ENCODE measurements at regions not wholly inside any gene's neighbourhood (a gene's known extent, or its start where the extent isn't known, plus 50 kb on each side); places are given as distances from the start of the nearest gene placed in this dataset.

DNA sequence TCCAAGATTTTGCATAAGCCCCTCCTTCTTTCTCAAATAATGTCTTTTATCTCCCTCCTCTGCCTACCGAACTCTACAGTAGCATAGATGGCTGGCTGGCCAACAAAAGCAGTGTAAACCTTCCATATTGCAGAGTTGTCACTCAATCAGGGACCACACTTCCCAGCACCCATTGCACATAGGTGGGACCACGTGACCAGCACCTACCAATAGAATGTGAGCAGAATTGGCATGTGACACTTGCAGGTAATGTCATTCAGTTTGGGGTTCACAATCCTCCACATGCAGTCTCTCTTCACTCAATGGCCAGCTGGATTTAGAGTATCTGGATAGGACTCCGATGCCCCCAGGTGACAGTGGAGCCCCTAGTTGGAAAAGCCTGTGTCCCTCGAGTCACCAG, 190.3 kb upstream of the CRY1 start:
- DNase-seq = no peak

DNA sequence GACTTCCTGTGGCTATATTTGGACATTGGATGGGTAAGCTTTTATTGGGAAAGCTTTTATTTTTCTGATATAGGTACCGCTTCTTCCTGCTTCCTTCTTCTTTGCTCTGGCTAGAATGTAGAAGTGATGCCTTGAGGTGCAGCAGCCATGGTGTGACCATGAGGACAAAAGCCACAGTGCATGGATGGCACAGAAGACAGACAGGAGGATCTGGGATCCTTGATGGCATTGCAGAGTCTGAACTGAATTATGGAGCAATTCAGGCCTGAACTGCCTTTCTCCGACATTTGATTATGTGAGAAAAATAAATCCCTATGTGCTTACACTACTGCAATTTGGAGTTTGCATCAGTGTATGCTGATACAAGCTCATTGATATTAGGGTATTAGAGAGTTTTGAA, 191.3 kb upstream of the CRY1 start:
- no peak for DNase-seq

DNA sequence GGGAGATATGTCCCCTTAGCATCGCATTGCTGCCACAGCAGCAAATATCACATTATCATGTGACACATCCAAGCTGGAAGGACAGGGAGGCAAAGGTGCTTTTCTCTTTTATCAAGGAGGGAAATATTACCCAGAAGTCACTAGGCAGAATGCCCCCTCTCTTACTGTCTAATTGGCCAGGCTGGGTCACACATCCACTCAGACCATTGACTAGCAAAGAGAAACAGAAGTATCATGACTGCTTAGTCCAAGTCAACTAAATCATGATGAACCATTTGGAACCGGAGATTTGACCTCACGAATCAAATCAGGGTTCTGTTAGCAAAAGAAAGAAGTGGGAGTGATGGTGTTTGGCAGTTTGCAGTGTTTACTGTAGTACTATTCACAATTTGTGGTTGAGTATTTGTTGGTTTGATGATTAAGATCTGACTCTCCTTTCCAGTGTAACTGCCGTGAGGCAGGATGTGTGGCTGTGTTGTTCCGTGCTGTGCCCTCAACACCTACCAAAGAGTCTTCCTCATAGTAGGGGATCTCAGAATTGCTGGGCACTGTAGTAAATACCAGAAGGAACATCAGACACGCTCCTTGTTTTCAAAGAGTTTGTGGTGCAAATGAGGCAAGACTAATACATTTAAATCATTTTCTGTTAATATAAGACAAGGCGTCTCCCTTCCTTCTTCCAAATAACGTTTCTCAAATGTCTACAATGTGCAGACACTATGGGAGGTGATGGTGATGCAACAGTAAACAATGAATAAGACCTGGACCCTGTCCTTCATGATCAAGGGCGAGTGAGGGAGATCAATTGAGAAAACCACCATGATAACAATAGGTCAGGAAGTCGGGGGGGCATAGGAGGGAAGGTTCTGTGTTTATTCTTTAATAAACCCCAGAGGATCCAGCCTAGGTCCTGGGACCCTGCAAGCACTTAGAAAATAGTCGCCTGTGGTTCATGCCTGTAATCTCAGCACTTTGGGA, 194.4 kb upstream of the CRY1 start:
- DNase-seq = no peak

DNA sequence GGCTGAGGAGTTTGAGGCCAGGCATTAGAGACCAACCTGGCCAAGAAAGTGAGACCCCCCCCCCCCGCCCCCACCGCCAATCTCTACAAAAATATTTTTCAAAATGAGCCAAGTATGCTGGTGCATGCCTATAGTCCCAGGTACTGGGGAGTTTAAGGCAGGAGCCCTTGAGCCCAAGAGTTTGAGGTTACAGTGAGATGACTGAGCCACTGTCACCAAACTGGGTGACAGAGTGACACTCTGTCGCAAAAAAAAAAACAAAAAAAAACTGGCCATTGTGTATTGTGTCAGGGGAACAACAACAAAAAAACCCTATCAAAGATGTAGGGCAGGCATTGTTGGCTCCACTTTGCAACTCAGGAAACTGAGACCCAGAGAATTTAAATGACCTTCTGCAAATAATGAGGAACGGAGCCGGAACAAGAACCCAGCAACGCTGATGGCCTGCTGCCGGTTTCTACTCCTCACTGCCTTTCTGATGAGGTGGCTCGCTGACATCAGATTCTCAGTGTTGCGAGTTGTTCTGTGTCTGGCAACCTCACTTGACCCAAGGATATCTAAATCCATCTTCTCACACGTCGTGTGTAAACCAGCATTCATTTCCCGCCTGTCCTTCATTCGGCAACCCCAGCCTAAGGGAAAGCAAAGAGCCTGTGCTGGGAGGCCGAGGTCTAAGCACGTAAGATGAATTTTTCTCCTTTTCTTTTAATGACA, 195.2 kb upstream of the CRY1 start:
- no peak for DNase-seq

DNA sequence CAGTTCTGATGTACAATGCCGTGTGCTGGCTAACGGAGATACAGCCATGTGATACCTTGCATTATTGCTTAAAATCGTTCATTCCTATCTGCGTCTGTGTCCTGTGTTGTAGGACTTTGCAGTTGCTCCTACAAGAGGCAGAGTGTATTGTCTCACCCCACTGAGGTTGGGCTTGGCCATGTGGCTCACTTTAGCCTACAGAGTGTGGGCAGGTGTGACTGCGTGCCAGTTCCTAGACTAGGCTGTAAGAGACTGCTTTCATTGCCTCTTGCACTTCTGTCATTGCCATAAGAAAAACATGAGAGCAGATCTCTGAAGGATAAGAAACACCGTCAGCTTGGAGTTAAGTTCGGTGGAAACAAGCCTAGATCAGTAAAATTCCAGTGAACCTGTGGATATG, 197.7 kb upstream of the CRY1 start:
- no peak for DNase-seq

DNA sequence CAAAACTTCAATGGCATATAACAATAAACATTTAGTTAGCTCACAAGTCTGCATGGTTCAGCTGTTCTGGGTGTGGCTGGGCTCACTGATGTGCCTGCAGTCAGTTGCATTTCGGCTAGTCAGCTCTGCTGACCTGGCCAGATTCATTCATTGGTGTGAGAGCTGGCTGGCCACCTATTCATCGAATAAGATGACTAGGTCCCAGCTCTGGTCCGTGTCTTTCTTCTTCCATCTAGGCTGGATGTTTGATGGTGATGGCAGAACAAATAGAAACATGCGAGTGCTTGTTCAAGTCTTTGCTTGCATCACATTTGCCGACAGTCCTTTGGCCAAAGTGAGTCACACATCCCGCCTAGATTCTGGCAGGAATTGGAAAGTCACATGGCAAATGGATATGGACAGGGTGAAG, 203.3 kb upstream of the CRY1 start:
- no peak for DNase-seq

DNA sequence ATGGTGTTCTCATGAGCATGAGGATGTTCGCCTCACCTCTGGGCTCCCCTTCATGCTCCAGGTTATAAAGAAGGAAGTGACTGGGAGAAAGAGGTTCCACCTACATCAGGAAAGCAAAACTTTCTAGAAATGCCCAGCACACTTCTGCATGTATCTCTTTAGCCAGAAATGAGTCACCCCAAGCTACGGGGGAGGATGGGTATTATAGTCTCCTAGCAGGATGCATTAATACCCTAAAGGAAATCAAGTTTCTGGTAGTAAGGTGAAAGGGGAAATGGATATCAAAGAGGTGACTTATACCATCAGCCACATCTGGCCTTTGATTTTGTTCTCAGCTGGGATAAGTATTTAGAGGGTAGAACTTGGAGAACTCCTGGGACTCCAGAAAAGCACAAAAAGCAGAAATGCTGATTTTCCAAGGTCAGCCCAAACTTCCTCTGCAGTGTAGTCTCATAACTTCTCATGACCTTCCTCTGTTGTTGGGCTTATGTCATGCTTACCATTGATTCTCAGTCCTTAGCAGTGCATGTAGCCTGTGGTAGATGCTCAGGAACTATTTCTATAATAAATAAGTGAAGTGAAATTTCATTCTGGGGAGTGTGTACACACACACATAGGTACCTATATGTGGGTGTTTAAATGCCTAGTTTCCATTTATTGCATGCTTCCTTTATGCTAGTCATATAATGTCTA, 209.4 kb upstream of the CRY1 start:
- no peak for DNase-seq

DNA sequence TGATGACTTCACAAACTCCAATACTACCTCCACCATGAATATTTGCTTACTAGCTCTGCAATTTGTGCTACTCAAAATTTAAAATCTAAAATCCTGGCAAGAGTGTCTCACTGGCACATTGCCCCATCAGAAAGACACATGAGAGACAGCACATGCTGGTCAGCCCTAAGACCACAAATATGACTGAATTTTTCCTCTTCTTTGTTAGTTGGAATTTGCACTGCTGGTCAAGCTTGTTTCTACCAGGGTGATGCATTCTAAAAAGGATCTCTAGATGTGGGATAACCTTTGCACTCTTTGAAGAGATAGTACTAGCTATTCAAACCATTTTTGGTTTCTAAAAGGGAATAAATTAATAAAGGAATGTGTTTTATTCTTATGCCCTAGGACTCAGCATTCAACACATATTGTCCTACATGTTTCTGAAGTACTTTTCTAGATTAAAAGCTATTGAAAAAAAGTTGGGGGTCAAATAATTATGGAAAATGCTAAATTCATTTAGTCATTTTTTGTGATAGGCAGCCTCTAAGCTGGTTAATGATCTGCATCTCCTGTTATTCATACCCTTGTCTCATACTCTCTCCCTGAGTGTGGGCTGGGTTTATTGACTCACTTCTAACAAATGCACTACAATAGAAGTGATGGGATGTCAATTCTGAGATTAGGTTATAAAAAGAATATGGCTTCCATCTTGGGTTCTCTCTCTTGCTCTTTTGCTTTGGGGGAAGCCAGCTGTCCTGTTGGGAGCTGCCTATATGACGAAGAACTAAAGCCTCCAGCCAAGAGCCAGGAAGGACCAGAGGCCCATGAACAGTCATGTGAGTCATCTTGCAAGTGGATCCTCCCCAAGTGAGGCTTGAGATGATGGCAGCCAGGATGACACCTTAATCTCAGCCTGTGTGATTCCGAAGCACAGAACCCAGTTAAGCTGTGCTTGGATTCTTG, 211.5 kb upstream of the CRY1 start:
- no peak for DNase-seq

DNA sequence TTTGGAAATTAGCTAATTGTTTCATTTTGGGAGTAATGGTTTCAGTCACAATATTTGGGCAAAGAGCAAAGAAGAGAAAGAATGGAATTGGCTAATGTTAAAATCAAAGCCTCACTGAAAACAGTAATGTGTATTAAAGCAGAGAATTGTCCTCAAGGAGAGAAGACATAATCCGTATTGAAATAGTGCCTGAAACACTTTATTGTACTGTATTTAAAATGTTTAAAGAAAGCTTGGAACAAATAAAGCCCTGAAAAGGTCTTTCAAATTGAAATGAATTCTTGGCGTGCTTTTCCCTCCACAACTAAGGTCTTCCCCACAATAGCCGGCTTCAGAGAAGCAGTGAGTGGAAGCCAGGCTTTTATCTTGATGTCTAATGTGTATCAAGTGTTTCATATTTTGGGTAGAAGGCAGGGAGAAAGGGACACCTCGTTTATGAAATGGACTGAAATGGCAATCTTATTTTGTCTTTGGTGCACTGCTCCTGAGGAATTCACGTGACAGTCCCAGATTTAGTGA, 212.9 kb upstream of the CRY1 start:
- no peak for DNase-seq

DNA sequence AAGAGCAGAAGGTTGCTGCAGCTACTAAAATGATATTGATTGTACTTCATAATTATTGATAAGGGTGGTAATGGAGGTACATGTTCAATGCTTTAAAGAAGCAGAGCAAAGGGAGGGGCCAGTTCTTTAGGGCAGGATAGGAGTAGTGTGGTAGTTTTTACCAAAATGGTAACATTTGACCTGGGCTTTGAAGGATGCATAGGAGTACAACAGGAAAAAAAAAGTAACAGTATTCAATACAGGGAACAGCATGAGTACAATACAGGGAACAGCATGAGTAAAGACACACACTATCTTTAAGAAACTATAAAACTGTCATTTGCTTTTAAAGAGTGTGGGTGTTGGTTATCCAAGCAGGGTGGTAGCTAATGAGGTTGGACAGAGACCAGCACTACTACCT, 215.0 kb upstream of the CRY1 start:
- no peak for DNase-seq

DNA sequence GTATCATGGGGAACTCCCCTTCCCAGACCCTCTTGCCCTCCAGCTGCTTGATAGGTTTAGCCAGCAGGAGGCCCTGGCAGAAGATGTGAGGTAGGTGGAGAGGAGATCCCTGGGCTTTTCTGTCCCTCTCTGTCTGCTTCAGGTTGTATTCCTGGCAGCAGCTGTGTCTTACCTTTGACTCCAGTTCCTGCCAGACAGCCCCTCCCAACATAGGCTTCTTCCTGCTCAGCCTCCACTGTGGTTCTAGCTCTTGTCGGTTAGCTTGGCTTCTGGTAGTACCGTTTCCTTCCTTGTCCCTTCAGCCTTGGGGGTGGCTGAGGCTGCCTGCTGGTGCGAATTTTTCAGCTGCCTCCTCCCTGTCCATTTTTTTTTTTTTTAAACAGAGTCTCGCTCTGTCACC, 215.7 kb upstream of the CRY1 start:
- DNase-seq = no peak

DNA sequence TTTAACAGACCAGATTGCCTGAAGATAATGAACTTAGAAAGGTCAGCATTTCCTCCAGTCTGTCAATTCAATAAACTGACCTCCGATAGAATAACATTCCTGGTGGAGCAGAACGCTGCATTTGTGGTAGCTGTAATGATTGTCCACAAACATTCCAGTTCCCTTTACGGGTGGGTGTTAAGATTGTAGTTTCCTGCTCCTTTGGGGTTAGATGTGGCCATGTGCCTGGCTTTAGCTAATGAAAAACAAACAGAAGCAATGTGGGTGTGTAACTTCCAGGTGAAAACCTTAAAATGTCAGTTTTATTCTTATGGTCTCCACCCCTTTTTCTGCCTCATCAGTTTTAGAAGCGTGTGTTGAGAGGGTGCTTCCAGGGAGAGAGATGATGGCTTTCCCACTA, 217.3 kb upstream of the CRY1 start:
- no peak for DNase-seq

DNA sequence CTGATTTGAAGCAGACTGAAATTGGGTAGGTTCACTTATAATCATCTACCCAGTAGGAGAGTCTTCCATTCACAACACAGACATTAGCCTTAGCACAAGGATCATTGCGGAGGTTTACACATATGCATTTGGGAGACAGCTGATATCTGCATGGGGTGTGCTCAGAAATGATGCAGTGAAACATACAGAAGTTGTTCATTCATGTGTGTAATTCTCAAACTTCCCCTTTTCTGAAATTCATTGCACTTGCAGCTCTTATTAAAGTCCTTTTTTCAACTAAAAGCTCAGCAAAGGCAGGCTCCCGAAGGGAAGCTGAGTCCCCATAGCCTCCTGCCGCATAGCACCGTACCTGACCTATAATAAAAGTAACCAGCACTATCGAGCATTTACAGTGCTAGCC, 218.3 kb upstream of the CRY1 start:
- DNase-seq = no peak

DNA sequence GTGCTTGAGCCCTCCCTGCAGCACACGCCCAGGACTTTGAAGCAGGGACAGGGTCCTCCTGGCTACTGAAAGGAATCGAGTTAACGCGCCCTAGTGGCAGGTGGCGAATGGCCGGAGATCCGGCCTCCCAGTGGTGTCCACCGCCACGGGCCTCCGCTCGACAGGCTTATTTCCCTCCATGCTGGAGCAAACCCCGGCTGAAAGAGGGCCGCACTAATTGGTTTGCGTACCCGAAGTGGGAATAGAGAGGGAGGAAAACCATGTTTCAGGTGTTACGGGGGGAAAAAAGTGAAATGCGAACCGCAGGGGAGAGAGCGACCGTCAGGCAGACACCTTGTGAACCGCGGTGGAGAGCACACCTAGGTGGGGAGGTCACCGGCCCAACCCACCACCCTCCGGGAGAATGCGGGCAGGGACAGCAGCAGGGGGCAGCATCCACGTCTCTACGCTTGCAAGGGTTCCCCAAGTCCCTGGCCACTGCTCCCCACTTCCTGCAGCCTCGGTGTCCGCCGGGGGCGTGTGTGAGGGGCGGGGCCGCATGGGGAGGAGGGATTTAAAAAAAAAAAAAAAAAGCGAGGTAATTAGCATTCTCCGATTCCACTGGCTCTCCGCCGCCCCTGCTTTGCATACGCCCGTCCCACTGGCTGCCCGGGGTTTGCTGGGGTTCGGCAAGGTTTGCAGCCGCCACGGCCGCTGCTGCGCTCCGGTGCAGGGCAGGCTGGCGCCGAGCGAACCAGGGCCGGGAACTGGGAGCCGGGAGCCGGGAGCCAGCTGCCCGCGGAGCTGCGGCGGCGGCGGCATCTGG, 224.6 kb upstream of the CRY1 start:
- DNase-seq = no peak

DNA sequence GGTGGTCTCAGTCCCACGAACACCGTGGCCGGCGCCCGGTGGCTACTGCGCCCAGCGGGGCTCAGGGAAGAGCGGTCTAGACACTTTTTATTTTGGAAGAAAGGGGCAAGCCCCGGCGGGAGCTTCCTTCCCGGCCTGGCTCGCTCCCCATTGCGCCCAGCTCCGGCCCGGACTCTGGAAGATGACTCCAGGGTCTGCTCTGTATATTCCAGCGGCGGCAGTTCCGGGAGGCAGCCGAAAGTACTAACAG, 225.1 kb upstream of the CRY1 start:
- no peak for DNase-seq

DNA sequence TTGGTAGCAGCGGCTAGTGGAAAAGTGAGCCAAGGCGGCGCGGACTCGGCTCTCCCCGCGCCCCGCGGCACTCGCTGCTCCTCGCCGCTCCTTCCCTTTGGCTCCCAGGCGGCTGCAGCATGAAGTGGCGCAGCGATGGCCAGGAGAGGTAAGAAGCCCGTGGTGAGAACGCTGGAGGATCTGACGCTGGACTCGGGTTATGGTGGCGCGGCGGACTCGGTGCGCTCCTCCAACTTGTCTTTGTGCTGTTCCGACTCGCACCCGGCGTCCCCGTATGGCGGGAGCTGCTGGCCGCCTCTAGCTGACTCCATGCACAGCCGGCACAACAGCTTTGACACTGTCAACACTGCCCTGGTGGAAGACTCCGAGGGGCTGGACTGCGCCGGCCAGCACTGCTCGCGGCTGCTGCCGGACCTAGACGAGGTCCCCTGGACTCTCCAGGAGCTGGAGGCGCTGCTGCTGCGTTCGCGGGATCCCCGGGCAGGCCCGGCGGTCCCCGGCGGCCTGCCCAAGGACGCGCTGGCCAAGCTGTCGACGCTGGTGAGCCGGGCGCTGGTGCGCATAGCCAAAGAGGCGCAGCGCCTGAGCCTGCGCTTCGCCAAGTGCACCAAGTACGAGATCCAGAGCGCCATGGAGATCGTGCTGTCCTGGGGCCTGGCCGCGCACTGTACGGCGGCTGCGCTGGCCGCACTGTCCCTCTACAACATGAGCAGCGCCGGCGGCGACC, 225.6 kb upstream of the CRY1 start:
- DNase-seq = no peak

DNA sequence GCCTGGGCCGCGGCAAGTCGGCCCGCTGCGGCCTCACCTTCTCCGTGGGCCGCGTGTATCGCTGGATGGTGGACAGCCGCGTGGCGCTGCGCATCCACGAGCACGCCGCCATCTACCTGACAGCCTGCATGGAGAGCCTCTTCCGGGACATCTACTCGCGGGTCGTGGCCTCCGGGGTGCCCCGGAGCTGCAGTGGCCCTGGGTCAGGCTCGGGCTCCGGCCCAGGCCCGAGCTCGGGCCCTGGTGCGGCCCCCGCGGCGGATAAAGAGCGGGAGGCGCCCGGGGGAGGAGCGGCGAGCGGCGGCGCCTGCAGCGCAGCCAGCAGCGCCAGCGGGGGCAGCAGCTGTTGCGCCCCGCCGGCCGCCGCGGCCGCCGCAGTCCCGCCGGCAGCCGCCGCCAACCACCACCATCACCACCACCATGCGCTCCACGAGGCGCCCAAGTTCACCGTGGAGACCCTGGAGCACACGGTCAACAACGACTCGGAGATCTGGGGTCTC, 226.2 kb upstream of the CRY1 start:
- no peak for DNase-seq

DNA sequence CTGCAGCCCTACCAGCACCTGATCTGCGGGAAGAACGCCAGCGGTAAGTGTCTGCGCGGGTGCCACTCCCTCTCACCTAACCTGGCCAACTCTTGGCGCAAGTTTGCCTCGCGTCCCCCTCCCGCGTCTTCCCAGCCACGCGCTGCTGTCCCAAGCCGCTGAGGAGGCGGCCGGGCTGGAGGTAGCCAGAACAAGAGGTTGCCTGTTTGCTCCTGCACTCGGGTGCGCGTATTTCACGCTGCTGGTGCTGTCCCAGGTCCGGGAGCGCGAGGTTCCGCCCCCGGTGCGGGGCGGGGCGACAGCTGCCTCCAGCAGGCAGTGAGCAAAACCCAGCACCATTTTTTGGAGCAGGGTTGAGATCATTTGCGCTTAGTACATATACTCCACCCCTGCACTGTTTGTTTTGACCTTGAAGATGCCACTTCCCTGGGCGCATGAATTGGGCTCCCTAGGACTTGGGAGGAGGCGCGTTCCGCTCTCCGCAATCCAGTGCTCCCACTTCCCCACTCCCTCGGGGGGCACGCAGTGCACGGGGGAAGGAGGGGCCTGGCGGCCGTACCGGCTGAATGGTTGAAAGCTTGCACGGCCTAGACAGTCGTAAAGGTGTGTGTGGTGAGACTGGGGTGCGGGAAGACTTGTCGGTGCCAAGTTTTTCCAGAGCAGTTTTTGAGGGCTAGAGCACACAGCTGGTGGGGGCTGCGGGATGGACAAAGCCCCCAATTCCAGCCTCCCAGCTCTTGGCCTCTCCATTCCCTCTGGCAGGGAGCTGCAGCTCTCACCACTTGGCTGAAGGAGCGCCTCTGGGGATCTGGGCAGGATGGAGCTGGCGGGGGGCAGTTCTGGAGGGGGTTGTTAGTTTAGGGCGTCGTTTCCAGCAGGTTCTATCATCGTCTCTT, 226.9 kb upstream of the CRY1 start:
- DNase-seq = no peak

DNA sequence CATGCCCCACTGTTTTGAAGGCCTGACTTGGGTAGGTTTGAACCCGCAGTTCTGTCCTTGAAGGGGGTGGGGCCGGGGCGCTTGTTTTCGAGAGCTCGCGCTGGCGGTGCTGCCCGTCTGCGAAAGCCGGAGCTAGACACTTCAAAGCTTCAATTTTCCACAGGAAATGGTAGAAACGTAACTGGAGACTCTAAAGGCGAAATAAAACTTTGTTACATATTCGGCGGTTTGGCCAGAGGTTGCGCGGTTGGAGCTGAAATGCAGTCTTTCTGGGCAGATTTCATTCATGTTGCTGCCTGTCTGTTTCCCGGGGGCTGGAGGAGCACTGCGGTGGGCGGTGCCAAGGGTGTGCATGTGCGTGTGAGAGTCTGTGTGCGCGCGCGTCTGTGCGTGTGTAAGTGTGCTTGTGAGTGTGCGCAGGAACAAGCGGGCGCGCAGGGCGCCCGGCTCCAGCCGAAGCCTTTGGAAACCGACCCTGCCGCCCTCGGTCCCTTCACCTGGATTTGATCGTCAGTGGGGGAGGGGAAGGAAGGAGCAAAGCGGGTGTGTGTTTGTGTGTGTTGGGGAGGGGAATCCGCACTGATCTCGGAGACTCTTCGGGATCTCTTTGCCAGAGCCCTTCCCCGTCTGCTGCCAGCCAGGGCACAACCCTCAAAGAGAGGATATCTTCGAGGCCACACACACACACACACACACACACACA, 227.7 kb upstream of the CRY1 start:
- no peak for DNase-seq
